DOHH2 (cell line): ENCODE measurements at regions not wholly inside any gene's neighbourhood (a gene's known extent, or its start where the extent isn't known, plus 50 kb on each side); places are given as distances from the start of the nearest gene placed in this dataset.

ENCODE experiments used
- H3F3A ChIP-seq: fragments of 200-600 bp; sonication (generic), shearing (Covaris generic); 2 replicates; pipeline ENCODE4 v1.6.0; 2016; ENCODE audit warnings: antibody characterized with exemption, mild to moderate bottlenecking; ENCODE audit not compliant: control insufficient read depth, insufficient read depth
- H3K27ac ChIP-seq: fragments of 200-600 bp; sonication (generic); 2 replicates; pipeline ENCODE4 v1.5.1; 2014; ENCODE audit warnings: low read depth, mild to moderate bottlenecking, low read length, moderate library complexity
- H3K27me3 ChIP-seq: fragments of 200-600 bp; sonication (generic); 2 replicates; pipeline ENCODE4 v1.6.1; 2014; ENCODE audit warnings: mild to moderate bottlenecking, low read length, mixed read lengths; ENCODE audit not compliant: control insufficient read depth
- H3K36me3 ChIP-seq: fragments of 200-600 bp; sonication (generic); 2 replicates; pipeline ENCODE4 v1.6.1; 2014; ENCODE audit warnings: mild to moderate bottlenecking, low read length, moderate library complexity, mixed read lengths; ENCODE audit not compliant: control insufficient read depth
- H3K4me1 ChIP-seq: fragments of 200-600 bp; sonication (generic); 2 replicates; pipeline ENCODE4 v1.6.1; 2014; ENCODE audit warnings: mild to moderate bottlenecking, low read length, mixed read lengths; ENCODE audit not compliant: control insufficient read depth
- H3K4me2 ChIP-seq: fragments of 200-600 bp; sonication (generic); 2 replicates; pipeline ENCODE4 v1.6.0; 2014; ENCODE audit warnings: mild to moderate bottlenecking, low read length, moderate library complexity
- H3K4me3 ChIP-seq: fragments of 200-600 bp; sonication (generic); 2 replicates; pipeline ENCODE4 v1.5.1; 2014; ENCODE audit warnings: mild to moderate bottlenecking, low read length, mixed read lengths
- H3K79me2 ChIP-seq: fragments of 200-600 bp; sonication (generic); 2 replicates; pipeline ENCODE4 v1.6.1; 2014; ENCODE audit warnings: mild to moderate bottlenecking, low read length, mixed read lengths; ENCODE audit not compliant: control insufficient read depth
- H3K9me2 ChIP-seq: fragments of 200-600 bp; sonication (generic); replicated peaks from 2 replicates; pipeline ENCODE4 v1.6.1; 2014; ENCODE audit warnings: mild to moderate bottlenecking, low read length, mixed read lengths; ENCODE audit not compliant: control insufficient read depth
- H3K9me3 ChIP-seq: fragments of 200-600 bp; sonication (generic); 2 replicates; pipeline ENCODE4 v1.6.1; 2014; ENCODE audit warnings: antibody characterized with exemption, low read length, mixed read lengths; ENCODE audit not compliant: control insufficient read depth, insufficient read depth
- H4K20me1 ChIP-seq: fragments of 200-600 bp; sonication (generic); 2 replicates; pipeline ENCODE4 v1.6.0; 2014; ENCODE audit warnings: low read depth, mild to moderate bottlenecking, antibody characterized with exemption, low read length, moderate library complexity; ENCODE audit not compliant: control insufficient read depth, insufficient read depth
- CTCF ChIP-seq: fragments of 200-600 bp; sonication (generic); IDR thresholded peaks from one replicate; pipeline ENCODE4 v1.5.1; 2014; ENCODE audit warnings: antibody characterized with exemption, mild to moderate bottlenecking, low read depth, low read length; ENCODE audit not compliant: poor library complexity, severe bottlenecking
- EZH2phosphoT487 ChIP-seq: fragments of 200-600 bp; sonication (generic); IDR thresholded peaks from 2 replicates; pipeline ENCODE4 v1.6.1; 2017; ENCODE audit warnings: borderline replicate concordance, mild to moderate bottlenecking, antibody characterized with exemption, low read length, moderate library complexity, mixed read lengths

- Histone ChIP-seq H3K79me2 (no peaks in the 10 kb centered on the region), H3F3A (no peaks in the 10 kb centered on the region), H3K4me3 (no peak overlapping the region), H3K4me1 (0 out of 2 replicates have a peak, but pooled peaks cover 3% of the 10 kb centered on the region), H3K9me2 (no peaks in the 10 kb centered on the region), H4K20me1 (no peaks in the 10 kb centered on the region), H3K4me2 (no peak overlapping the region), H3K27ac (no peak overlapping the region), H3K9me3 (peaks cover 8% of the 10 kb centered on the region), H3K36me3 (no peaks in the 10 kb centered on the region), H3K27me3 (no peaks in the 10 kb centered on the region; the same call in 1 of the 2 replicates)
- no peak for TF ChIP-seq CTCF
- no peak for TF ChIP-seq EZH2phosphoT487
Observed at GRCh38 chr2:237022533-237022932, 63.2 kb upstream of the COPS8 start.

- no peak overlapping the region for H3K4me2 ChIP-seq
- no peaks in the 10 kb centered on the region for H3K9me2 ChIP-seq
- no peak overlapping the region for H3K4me3 ChIP-seq
- H4K20me1 ChIP-seq = no peaks in the 10 kb centered on the region
- H3K9me3 ChIP-seq = peaks cover 8% of the 10 kb centered on the region
- H3K27ac ChIP-seq = no peak overlapping the region
- 0 out of 2 replicates have a peak, but pooled peaks cover 3% of the 10 kb centered on the region for H3K4me1 ChIP-seq
- no peak for TF ChIP-seq EZH2phosphoT487
- no peak for TF ChIP-seq CTCF
- H3F3A ChIP-seq = no peaks in the 10 kb centered on the region
- H3K79me2 ChIP-seq = no peaks in the 10 kb centered on the region
- H3K27me3 ChIP-seq = no peaks in the 10 kb centered on the region; the same call in 1 of the 2 replicates
- H3K36me3 ChIP-seq = no peaks in the 10 kb centered on the region
Observed at GRCh38 chr2:237024255-237024654, 61.4 kb upstream of the COPS8 start.

- Histone ChIP-seq H3K4me2 (no peak overlapping the region), H3K9me3 (peaks cover 8% of the 10 kb centered on the region), H3K27ac (no peak overlapping the region), H3K4me3 (no peak overlapping the region), H3K27me3 (no peaks in the 10 kb centered on the region; the same call in 1 of the 2 replicates), H3K36me3 (no peaks in the 10 kb centered on the region), H3K9me2 (no peaks in the 10 kb centered on the region), H3K79me2 (no peaks in the 10 kb centered on the region), H4K20me1 (no peaks in the 10 kb centered on the region), H3K4me1 (no peaks in the 10 kb centered on the region), H3F3A (no peaks in the 10 kb centered on the region)
- TF ChIP-seq EZH2phosphoT487 = no peak
- no peak for TF ChIP-seq CTCF
Observed at GRCh38 chr2:237025090-237025865, 60.4 kb upstream of the COPS8 start.
